DND-41 (cell line): ENCODE measurements at regions not wholly inside any gene's neighbourhood (a gene's known extent, or its start where the extent isn't known, plus 50 kb on each side); places are given as distances from the start of the nearest gene placed in this dataset.
"Not testable (repeated sequence)": the region's sequence is repeated elsewhere in the genome, so short reads cannot be mapped to it uniquely, and the experiment has no call there.

Source experiments
- ATAC-seq: fragments of 200-7000 bp; cut with Tn5 transposase; 3 replicates; pipeline ENCODE4 v1.9.1; 2021; ENCODE audit warnings: low read depth; ENCODE audit not compliant: insufficient read depth
- DNase-seq: peaks from one replicate; pipeline ENCODE4 v3.0.0-alpha.2; 2020
- H2AFZ ChIP-seq: 2 replicates; pipeline ENCODE4 v1.6.0; 2012; ENCODE audit warnings: low read depth, low read length
- H3K27ac ChIP-seq: 2 replicates; pipeline ENCODE4 v1.5.1; 2012; ENCODE audit warnings: low read length, inconsistent platforms
- H3K27me3 ChIP-seq: fragments of 200-600 bp; sonication (generic); 2 replicates; pipeline ENCODE4 v1.6.0; 2012; ENCODE audit warnings: low read length, mild to moderate bottlenecking, inconsistent platforms; ENCODE audit not compliant: insufficient read depth, poor library complexity
- H3K36me3 ChIP-seq: 2 replicates; pipeline ENCODE4 v1.5.1; 2012; ENCODE audit warnings: low read length, inconsistent platforms; ENCODE audit not compliant: insufficient read depth
- H3K4me1 ChIP-seq: 2 replicates; pipeline ENCODE4 v1.5.1; 2012; ENCODE audit warnings: mild to moderate bottlenecking, low read length; ENCODE audit not compliant: insufficient read depth
- H3K4me2 ChIP-seq: 2 replicates; pipeline ENCODE4 v1.6.0; 2012; ENCODE audit warnings: mild to moderate bottlenecking, moderate library complexity, low read length, inconsistent platforms; ENCODE audit not compliant: insufficient read depth
- H3K4me3 ChIP-seq, 2 experiments: fragments of 200-600 bp in 1 of 2; shearing (Covaris generic) in 1 of 2; 2 replicates each; pipeline ENCODE4 v1.5.1; 2012 to 2016; ENCODE audit warnings: inconsistent platforms in 2 of 2, low read length in 2 of 2, mild to moderate bottlenecking in 2 of 2, low read depth in 1 of 2, moderate library complexity in 1 of 2
- H3K79me2 ChIP-seq: 2 replicates; pipeline ENCODE4 v1.6.0; 2012; ENCODE audit warnings: low read length, inconsistent platforms; ENCODE audit not compliant: insufficient read depth
- H3K9ac ChIP-seq: 2 replicates; pipeline ENCODE4 v1.6.0; 2012; ENCODE audit warnings: low read depth, mild to moderate bottlenecking, inconsistent platforms, low read length, moderate library complexity
- H3K9me3 ChIP-seq: 2 replicates; pipeline ENCODE4 v1.5.1; 2012; ENCODE audit warnings: low read length, moderate library complexity, mild to moderate bottlenecking, inconsistent platforms; ENCODE audit not compliant: insufficient read depth, severe bottlenecking
- H4K20me1 ChIP-seq: 2 replicates; pipeline ENCODE4 v1.6.0; 2012; ENCODE audit warnings: low read length; ENCODE audit not compliant: insufficient read depth
- EZH2 ChIP-seq: IDR thresholded peaks from 3 replicates; pipeline ENCODE4 v1.6.1; 2012; ENCODE audit warnings: borderline replicate concordance, low read depth, mild to moderate bottlenecking, moderate library complexity, low read length, inconsistent platforms; ENCODE audit not compliant: severe bottlenecking
- TF ChIP-seq, protein P1 (sequence below): IDR thresholded peaks from 2 replicates; pipeline ENCODE4 v1.5.1; 2012; ENCODE audit warnings: borderline replicate concordance, low read length, moderate library complexity, mild to moderate bottlenecking; ENCODE audit not compliant: poor library complexity, severe bottlenecking; ENCODE audit errors: extremely low read depth

DNA sequence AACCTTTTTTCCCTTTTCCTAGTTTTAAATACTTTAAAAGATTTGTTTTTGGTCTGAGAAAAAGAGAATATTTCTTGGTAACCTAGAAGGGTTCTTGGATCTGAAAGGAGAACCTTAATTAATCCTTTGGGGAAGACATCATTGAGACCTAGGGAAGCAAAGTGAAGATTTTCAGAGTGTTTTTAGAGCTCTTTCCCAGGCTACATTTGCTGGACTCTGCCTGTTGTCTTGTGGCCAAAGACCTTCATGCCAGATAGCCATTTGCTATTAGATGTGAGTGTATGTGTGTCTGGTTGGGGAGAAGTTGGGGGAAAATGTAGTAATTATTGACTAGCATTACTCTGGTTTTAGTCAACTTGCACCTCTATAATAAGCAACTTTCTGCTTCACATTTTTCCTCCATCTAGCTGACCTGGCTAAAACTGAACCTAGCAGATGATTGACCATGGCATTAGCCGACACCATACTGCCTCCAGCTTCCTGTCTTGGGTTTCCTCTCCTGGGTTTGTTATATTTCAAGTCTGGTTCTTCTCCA lies 239.1 kb downstream of the USP25 start:
- Histone ChIP-seq H3K4me2 (no peak overlapping the region), H3K79me2 (no peaks in the 10 kb centered on the region)
- no peak for TF ChIP-seq EZH2
- TF ChIP-seq, protein P1, sequence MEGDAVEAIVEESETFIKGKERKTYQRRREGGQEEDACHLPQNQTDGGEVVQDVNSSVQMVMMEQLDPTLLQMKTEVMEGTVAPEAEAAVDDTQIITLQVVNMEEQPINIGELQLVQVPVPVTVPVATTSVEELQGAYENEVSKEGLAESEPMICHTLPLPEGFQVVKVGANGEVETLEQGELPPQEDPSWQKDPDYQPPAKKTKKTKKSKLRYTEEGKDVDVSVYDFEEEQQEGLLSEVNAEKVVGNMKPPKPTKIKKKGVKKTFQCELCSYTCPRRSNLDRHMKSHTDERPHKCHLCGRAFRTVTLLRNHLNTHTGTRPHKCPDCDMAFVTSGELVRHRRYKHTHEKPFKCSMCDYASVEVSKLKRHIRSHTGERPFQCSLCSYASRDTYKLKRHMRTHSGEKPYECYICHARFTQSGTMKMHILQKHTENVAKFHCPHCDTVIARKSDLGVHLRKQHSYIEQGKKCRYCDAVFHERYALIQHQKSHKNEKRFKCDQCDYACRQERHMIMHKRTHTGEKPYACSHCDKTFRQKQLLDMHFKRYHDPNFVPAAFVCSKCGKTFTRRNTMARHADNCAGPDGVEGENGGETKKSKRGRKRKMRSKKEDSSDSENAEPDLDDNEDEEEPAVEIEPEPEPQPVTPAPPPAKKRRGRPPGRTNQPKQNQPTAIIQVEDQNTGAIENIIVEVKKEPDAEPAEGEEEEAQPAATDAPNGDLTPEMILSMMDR = no peak

DNA sequence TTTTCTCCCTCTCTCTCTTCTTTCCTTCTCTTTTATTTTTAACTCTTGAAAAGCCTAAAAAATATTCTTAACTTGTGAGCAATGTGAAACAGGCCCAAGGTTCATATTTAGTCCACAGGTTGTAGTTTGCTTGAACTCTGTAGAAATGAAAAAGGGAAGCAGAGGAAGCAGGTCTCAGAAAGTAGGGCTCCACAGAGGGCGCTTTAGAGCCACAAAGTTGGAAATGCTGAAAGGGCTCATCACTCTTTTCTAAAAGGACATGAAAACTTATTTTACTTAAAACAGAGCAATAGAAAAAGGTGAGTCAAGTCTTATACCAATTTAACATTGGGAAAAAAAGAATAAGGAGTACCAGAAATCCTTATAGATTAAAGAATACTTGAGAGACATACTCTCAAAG lies 247.0 kb downstream of the USP25 start:
- no peak for ATAC-seq
- no peak for TF ChIP-seq EZH2
- TF ChIP-seq, protein P1 = peak; percentile 35
- Histone ChIP-seq H3K9ac (no peak overlapping the region), H4K20me1 (no peaks in the 10 kb centered on the region), H3K79me2 (no peaks in the 10 kb centered on the region), H2AFZ (no peak overlapping the region), H3K9me3 (no peaks in the 10 kb centered on the region), H3K4me2 (no peak overlapping the region), H3K27me3 (no peaks in the 10 kb centered on the region), H3K4me1 (no peaks in the 10 kb centered on the region), H3K27ac (no peak overlapping the region), H3K4me3 (no peak overlapping the region), H3K36me3 (no peaks in the 10 kb centered on the region)
- peak; percentile 12 for DNase-seq

More for the DNA sequence above, 239.1 kb downstream of the USP25 start:
- DNase-seq = no peak
- no peaks in the 10 kb centered on the region for H3K36me3 ChIP-seq
- H3K4me1 ChIP-seq = no peaks in the 10 kb centered on the region
- H3K27ac ChIP-seq = no peak overlapping the region
- ATAC-seq = no peak
- H2AFZ ChIP-seq = no peak overlapping the region
- no peak overlapping the region for H3K9ac ChIP-seq
- H4K20me1 ChIP-seq = no peaks in the 10 kb centered on the region
- no peaks in the 10 kb centered on the region for H3K9me3 ChIP-seq
- H3K4me3 ChIP-seq = no peak overlapping the region
- H3K27me3 ChIP-seq = no peaks in the 10 kb centered on the region

DNA sequence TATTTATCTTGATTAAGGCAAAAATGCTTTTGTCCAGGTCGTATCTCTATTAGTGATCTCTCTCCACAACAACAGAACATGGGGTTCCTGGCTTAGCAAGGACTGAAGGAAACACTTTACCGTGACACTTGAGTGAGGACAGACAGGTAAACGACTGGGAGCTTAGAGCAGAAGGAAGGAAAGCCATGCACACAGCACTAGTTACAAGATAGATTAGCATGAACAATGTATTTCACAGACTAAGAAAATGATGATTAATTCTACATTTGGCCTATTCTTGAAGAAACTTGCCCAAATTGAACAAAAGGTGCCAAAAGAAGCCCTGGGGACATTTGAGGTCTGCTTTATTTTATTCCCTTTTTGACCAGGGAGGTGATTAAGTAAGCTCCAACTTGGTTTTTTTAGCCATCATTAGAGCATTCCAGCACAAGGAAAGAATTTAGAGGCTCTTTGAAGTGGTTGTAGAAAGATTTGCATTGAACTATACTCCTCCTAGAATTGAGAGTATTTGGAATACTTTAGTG lies 248.5 kb downstream of the USP25 start:
- no peak for ATAC-seq
- DNase-seq = no peak

DNA sequence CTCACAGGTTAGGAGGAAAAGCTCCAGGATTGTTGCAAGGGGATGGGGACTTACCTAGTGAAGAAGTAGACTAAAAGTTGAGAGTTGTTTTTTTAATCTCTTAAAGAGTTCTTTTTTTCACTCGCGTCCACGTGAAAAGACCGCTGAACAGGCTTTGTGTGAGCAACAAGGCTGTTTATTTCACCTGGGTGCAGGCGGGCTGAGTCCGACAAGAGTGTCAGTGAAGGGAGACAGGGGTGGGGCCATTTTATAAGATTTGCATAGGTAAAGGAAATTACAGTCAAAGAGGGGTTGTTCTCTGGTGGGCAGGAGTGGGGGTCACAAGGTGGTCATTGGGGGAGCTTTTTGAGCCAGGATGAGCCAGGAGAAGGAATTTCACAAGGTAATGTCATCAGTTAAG lies 249.7 kb downstream of the USP25 start:
- not testable (repeated sequence) for H3K9ac ChIP-seq, H3K27ac ChIP-seq, H3K4me1 ChIP-seq, H3K4me3 ChIP-seq, H3K79me2 ChIP-seq, DNase-seq, ATAC-seq, H3K4me2 ChIP-seq, H3K9me3 ChIP-seq, H3K27me3 ChIP-seq, H2AFZ ChIP-seq, H4K20me1 ChIP-seq, H3K36me3 ChIP-seq

More for the DNA sequence above, 248.5 kb downstream of the USP25 start:
- H3K4me3 ChIP-seq = no peak overlapping the region
- H3K36me3 ChIP-seq = no peaks in the 10 kb centered on the region
- H3K4me2 ChIP-seq = no peak overlapping the region
- H4K20me1 ChIP-seq = no peaks in the 10 kb centered on the region
- H3K4me1 ChIP-seq = no peaks in the 10 kb centered on the region
- H3K9ac ChIP-seq = no peak overlapping the region
- no peaks in the 10 kb centered on the region for H3K27me3 ChIP-seq
- H3K9me3 ChIP-seq = no peaks in the 10 kb centered on the region
- H3K27ac ChIP-seq = no peak overlapping the region
- no peak overlapping the region for H2AFZ ChIP-seq
- no peak for TF ChIP-seq EZH2
- no peaks in the 10 kb centered on the region for H3K79me2 ChIP-seq
